ENCODE measurements at regions not wholly inside any gene's neighbourhood (a gene's known extent, or its start where the extent isn't known, plus 50 kb on each side); places are given as distances from the start of the nearest gene placed in this dataset.

DNA sequence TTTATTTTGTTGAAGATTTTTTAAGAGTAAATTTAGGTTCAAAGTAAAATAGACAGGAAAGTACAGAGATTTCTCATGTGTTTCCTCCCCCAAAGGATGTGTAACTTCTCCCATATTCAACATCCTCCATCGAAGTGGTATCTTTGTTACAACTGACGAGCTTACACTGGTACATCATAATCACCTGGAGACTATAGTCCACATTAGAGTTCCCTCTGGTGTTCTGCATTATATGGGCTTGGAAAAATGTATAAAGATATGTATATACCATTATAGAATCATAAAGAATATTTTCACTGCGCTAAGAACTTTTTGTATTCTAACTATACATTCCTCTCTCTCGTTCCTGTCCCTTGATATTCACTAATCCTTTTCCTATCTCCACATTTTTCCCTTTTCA, 203.7 kb downstream of the AMY1C start:
- Mint-ChIP-seq H3K36me3 (ENCODE audit: insufficient read depth) (no peaks in the 10 kb centered on the region), H3K4me3 (ENCODE audit: low read depth) (no peak overlapping the region), H3K27ac (no peak overlapping the region), H3K9me3 (ENCODE audit: low read depth) (no peaks in the 10 kb centered on the region), H3K4me1 (ENCODE audit: low read depth) (no peaks in the 10 kb centered on the region), H3K27me3 (peaks cover 8% of the 10 kb centered on the region)
- TF ChIP-seq, protein P1, sequence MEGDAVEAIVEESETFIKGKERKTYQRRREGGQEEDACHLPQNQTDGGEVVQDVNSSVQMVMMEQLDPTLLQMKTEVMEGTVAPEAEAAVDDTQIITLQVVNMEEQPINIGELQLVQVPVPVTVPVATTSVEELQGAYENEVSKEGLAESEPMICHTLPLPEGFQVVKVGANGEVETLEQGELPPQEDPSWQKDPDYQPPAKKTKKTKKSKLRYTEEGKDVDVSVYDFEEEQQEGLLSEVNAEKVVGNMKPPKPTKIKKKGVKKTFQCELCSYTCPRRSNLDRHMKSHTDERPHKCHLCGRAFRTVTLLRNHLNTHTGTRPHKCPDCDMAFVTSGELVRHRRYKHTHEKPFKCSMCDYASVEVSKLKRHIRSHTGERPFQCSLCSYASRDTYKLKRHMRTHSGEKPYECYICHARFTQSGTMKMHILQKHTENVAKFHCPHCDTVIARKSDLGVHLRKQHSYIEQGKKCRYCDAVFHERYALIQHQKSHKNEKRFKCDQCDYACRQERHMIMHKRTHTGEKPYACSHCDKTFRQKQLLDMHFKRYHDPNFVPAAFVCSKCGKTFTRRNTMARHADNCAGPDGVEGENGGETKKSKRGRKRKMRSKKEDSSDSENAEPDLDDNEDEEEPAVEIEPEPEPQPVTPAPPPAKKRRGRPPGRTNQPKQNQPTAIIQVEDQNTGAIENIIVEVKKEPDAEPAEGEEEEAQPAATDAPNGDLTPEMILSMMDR (IDR thresholded peaks at IDR 0.05; ENCODE audit: unreplicated experiment), result no peak
- DNase-seq (ENCODE audit: low spot score, unreplicated experiment), result no peak

DNA sequence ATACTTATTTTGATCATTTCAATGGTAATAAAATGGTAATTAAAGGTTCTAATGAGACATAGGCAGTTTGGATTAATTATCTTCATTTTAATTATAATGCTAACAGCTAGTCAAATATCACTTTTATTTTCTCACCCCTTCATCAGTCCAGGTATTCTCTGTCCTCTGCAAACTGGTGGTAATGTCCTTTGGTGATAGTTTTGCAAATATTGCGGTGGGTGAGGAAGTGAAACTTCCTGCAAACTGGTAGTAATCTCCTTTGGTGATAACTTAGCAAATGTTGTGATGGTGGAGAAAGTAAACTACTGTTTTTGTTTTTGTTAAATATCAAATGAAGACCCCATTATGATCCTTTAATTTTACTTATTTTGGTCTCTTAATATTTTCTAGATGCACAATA, 209.0 kb downstream of the AMY1C start:
- Mint-ChIP-seq H3K4me1 (ENCODE audit: low read depth) (peaks cover 3% of the 10 kb centered on the region), H3K36me3 (ENCODE audit: insufficient read depth) (no peaks in the 10 kb centered on the region), H3K27ac (no peak overlapping the region), H3K27me3 (peaks cover 3% of the 10 kb centered on the region), H3K9me3 (ENCODE audit: low read depth) (peaks cover 3% of the 10 kb centered on the region), H3K4me3 (ENCODE audit: low read depth) (no peak overlapping the region)
- DNase-seq (ENCODE audit: low spot score, unreplicated experiment), result no peak
- TF ChIP-seq, protein P1 (IDR thresholded peaks at IDR 0.05; ENCODE audit: unreplicated experiment), result no peak

DNA sequence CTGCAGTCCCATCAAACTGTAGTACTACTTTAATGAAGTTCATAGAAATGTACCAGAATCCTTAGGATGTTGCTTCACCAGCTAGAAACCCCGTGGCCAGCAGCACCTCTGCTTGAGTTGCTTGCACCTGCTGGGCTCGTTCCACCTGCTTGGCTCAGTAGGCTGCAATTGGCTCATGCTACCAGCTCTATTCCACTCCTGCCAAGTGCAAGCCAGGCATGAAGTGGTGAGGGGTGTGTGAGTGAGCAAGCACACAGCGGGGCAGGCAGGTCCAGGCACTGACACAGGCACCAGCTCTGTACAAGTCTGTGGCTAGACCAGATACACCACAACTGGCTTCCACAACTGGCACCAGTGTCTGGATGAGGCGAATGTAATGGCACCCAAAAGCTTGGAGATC, 209.9 kb downstream of the AMY1C start:
- H3K36me3 Mint-ChIP-seq (ENCODE audit: insufficient read depth), result no peaks in the 10 kb centered on the region
- H3K4me1 Mint-ChIP-seq (ENCODE audit: low read depth), result peaks cover 3% of the 10 kb centered on the region
- no peak overlapping the region for H3K27ac Mint-ChIP-seq
- TF ChIP-seq, protein P1 (IDR thresholded peaks at IDR 0.05; ENCODE audit: unreplicated experiment), result no peak
- H3K27me3 Mint-ChIP-seq, result no peaks in the 10 kb centered on the region
- no peak overlapping the region for H3K4me3 Mint-ChIP-seq (ENCODE audit: low read depth)
- no peak for DNase-seq (ENCODE audit: low spot score, unreplicated experiment)
- H3K9me3 Mint-ChIP-seq (ENCODE audit: low read depth), result peaks cover 3% of the 10 kb centered on the region

DNA sequence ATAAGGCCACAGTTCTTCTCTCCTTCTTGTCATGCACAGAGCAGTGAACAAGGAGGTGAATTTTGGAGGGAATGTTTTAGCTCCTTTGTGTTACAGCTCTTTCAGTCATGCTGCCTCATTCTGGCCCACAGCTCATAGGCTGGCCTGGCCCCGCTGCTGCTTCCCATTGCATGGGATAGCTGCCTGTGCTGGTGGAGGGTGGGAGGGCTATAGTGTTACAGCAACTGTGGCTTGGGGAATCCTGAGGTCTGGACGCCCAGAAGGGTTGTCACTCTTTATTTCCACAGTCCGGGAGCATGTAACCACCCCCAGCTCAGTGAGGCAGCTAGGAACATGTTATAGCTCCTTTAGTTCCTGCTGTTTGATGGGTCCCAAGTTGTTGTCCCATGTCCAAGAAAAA, 210.3 kb downstream of the AMY1C start:
- Mint-ChIP-seq H3K36me3 (ENCODE audit: insufficient read depth) (no peaks in the 10 kb centered on the region), H3K27me3 (no peaks in the 10 kb centered on the region), H3K4me3 (ENCODE audit: low read depth) (no peak overlapping the region), H3K27ac (no peak overlapping the region), H3K4me1 (ENCODE audit: low read depth) (peaks cover 3% of the 10 kb centered on the region), H3K9me3 (ENCODE audit: low read depth) (peaks cover 3% of the 10 kb centered on the region)
- no peak for DNase-seq (ENCODE audit: low spot score, unreplicated experiment)
- TF ChIP-seq, protein P1 (IDR thresholded peaks at IDR 0.05; ENCODE audit: unreplicated experiment), result no peak

DNA sequence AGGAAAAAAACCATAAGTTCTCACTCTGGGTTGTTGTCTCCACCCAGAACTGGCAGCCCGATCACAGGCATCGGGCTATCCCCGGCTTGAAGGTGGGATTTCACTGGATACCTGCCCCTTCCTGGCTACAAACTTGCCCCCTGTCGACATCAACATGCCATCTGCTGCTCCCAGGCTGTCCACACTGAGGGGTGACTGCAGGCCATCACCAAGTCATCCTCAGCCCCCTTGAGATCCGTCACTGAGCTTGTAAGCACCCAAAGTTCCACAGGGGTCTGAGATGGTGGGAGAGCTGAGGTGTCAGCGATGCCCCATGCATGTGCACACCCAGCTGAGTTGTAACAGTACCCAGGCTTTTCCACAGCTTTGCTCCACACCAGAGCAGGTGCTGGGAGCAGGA, 211.0 kb downstream of the AMY1C start:
- peaks cover 6% of the 10 kb centered on the region for H3K4me1 Mint-ChIP-seq (ENCODE audit: low read depth)

More for the DNA sequence above, 211.0 kb downstream of the AMY1C start:
- H3K27me3 Mint-ChIP-seq, result no peaks in the 10 kb centered on the region
- H3K9me3 Mint-ChIP-seq (ENCODE audit: low read depth), result peaks cover 3% of the 10 kb centered on the region
- DNase-seq (ENCODE audit: low spot score, unreplicated experiment), result no peak
- H3K27ac Mint-ChIP-seq, result no peak overlapping the region
- no peaks in the 10 kb centered on the region for H3K36me3 Mint-ChIP-seq (ENCODE audit: insufficient read depth)
- H3K4me3 Mint-ChIP-seq (ENCODE audit: low read depth), result no peak overlapping the region
- TF ChIP-seq, protein P1 (IDR thresholded peaks at IDR 0.05; ENCODE audit: unreplicated experiment), result no peak

Measured in progenitor cell of endocrine pancreas (in vitro differentiated cells).